ENCODE measurements at regions not wholly inside any gene's neighbourhood (a gene's known extent, or its start where the extent isn't known, plus 50 kb on each side); places are given as distances from the start of the nearest gene placed in this dataset.
"Not testable (repeated sequence)": the region's sequence is repeated elsewhere in the genome, so short reads cannot be mapped to it uniquely, and the experiment has no call there.

DNA sequence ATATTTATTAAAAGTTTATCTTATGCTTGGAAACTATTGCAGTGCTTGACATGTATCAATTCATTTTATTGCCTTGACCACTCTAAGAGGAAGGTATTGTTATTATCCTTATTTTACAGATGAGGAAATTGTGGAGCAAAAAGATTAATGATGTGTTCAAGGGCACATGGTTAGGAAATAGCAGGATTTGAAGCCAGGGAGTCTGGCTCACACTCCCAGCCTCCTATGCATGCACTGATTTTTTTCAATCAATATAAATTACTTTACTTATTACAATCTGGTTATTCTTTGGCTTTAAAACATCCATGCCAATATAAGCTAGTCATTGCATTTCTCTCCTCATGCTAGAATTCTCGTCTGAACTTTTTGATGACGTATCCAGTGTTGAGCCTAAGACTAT lies 94.2 kb upstream of the TBX5 start:
- no peaks in the 10 kb centered on the region for H3F3A ChIP-seq (ENCODE audit: insufficient read depth, low read depth)
- no peaks in the 10 kb centered on the region for H4K20me1 ChIP-seq (ENCODE audit: insufficient read depth)
- no peaks in the 10 kb centered on the region for H3K79me2 ChIP-seq (ENCODE audit: low read depth)
- POLR2A ChIA-PET (ENCODE audit: unreplicated experiment), result no interaction called here
- DNase-seq, result no peak
- H3K9me2 ChIP-seq (ENCODE audit: insufficient read depth), result no peaks in the 10 kb centered on the region
- H3K27me3 ChIP-seq (ENCODE audit: insufficient read depth, low read depth), result peaks cover 31% of the 10 kb centered on the region
- CTCF ChIA-PET, result no interaction called here
- intact Hi-C loops (cut with micrococcal nuclease; ENCODE audit: unreplicated experiment), result no loop called here
- H3K4me1 ChIP-seq (replicated peaks; ENCODE audit: insufficient read depth), result no peaks in the 10 kb centered on the region
- no peaks in the 10 kb centered on the region for H3K36me3 ChIP-seq (ENCODE audit: low read depth)
- H2AFZ ChIP-seq, result no peak overlapping the region
- TF ChIP-seq CTCF (conservative IDR thresholded peaks at IDR 0.05) (no peak), EZH2 (IDR thresholded peaks at IDR 0.05; ENCODE audit: low read depth) (no peak)
- no peak overlapping the region for H3K27ac ChIP-seq
- H3K4me2 ChIP-seq, result no peak overlapping the region
- H3K9me3 ChIP-seq (ENCODE audit: insufficient read depth, low read depth), result no peaks in the 10 kb centered on the region
- no TSS peak for BruUV-seq (replicated peaks)
- H3K4me3 ChIP-seq, result no peak overlapping the region

- H3K9me2 ChIP-seq (ENCODE audit: insufficient read depth), result no peaks in the 10 kb centered on the region
- no peaks in the 10 kb centered on the region for H3F3A ChIP-seq (ENCODE audit: insufficient read depth, low read depth)
- no peak overlapping the region for H3K4me3 ChIP-seq
- no peak overlapping the region for H2AFZ ChIP-seq
- H3K4me2 ChIP-seq, result no peak overlapping the region
- POLR2A ChIA-PET (ENCODE audit: unreplicated experiment), result no interaction called here
- H3K79me2 ChIP-seq (ENCODE audit: low read depth), result no peaks in the 10 kb centered on the region
- no peak for TF ChIP-seq CTCF (conservative IDR thresholded peaks at IDR 0.05)
- no peak for TF ChIP-seq EZH2 (IDR thresholded peaks at IDR 0.05; ENCODE audit: low read depth)
- H3K9me3 ChIP-seq (ENCODE audit: insufficient read depth, low read depth), result no peaks in the 10 kb centered on the region
- peaks cover 23% of the 10 kb centered on the region for H3K27me3 ChIP-seq (ENCODE audit: insufficient read depth, low read depth)
- CTCF ChIA-PET, result no interaction called here
- no peaks in the 10 kb centered on the region for H3K4me1 ChIP-seq (replicated peaks; ENCODE audit: insufficient read depth)
- H3K27ac ChIP-seq, result no peak overlapping the region
- H4K20me1 ChIP-seq (ENCODE audit: insufficient read depth), result no peaks in the 10 kb centered on the region
- DNase-seq, result no peak
- no peaks in the 10 kb centered on the region for H3K36me3 ChIP-seq (ENCODE audit: low read depth)
- intact Hi-C loops (cut with micrococcal nuclease; ENCODE audit: unreplicated experiment), result no loop called here
- no TSS peak for BruUV-seq (replicated peaks)
These were observed 93.4 kb upstream of the TBX5 start for GRCh38 chr12:114499338-114499737.

DNA sequence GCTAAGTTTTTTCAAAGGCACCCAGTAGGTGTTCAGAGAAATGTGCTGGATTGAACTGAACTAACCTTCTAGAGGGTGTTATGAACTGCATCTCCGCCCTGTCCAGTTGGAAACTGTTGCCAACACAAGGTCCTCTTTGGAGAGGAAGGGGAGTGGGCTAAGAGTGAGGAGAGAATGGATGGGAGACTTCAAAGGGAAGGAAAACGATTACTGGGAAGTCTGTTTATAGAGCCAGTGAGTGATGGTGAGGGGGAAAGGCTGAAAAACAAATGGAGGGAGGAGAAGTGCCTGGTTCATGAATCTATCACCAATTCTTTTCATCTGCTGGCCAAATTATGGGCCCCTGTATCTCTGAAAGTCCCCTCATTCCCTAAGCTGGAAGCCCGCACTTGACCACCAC lies 86.0 kb upstream of the TBX5 start:
- Histone ChIP-seq H3K27me3 (ENCODE audit: insufficient read depth, low read depth) (peaks cover 10% of the 10 kb centered on the region; the same call in 1 of the 2 replicates), H3K9me2 (ENCODE audit: insufficient read depth) (no peaks in the 10 kb centered on the region), H3K4me2 (no peak overlapping the region), H4K20me1 (ENCODE audit: insufficient read depth) (no peaks in the 10 kb centered on the region), H3K4me3 (no peak overlapping the region), H3K36me3 (ENCODE audit: low read depth) (no peaks in the 10 kb centered on the region), H3K79me2 (ENCODE audit: low read depth) (no peaks in the 10 kb centered on the region), H3F3A (ENCODE audit: insufficient read depth, low read depth) (no peaks in the 10 kb centered on the region), H3K9me3 (ENCODE audit: insufficient read depth, low read depth) (no peaks in the 10 kb centered on the region), H3K27ac (no peak overlapping the region), H2AFZ (no peak overlapping the region), H3K4me1 (replicated peaks; ENCODE audit: insufficient read depth) (no peaks in the 10 kb centered on the region)
- POLR2A ChIA-PET (ENCODE audit: unreplicated experiment), result no interaction called here
- intact Hi-C loops (cut with micrococcal nuclease; ENCODE audit: unreplicated experiment), result no loop called here
- CTCF ChIA-PET, result no interaction called here
- no peak for TF ChIP-seq CTCF (conservative IDR thresholded peaks at IDR 0.05)
- TF ChIP-seq EZH2 (IDR thresholded peaks at IDR 0.05; ENCODE audit: low read depth), result no peak
- no peak for DNase-seq
- no TSS peak for BruUV-seq (replicated peaks)

DNA sequence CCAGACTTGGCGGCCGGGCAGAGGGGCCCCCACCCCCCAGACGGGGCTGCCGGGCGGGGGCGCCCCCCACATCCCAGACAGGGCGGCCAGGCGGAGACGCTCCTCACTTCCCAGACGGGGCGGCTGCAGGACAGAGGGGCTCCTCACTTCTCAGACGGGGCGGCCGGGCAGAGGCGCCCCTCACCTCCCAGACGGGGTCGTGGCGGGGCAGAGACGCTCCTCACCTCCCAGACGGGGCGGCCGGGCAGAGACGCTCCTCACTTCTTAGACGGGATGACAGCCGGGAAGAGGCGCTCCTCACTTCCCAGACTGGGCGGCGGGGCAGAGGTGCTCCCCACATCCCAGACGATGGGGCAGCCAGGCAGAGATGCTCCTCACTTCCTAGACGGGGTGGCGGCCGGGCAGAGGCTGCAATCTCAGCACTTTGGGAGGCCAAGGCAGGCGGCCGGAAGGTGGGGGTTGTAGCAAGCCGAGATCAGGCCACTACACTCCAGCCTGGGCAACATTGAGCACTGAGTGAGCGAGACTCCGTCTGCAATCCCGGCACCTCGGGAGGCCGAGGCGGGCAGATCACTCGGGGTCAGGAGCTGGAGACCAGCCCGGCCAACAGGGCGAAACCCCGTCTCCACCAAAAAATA lies 79.0 kb upstream of the TBX5 start:
- H3K36me3 ChIP-seq (ENCODE audit: low read depth); H3F3A ChIP-seq (ENCODE audit: insufficient read depth, low read depth); H3K4me3 ChIP-seq; H3K79me2 ChIP-seq (ENCODE audit: low read depth); H3K9me3 ChIP-seq (ENCODE audit: insufficient read depth, low read depth); CTCF ChIA-PET; H3K27ac ChIP-seq; POLR2A ChIA-PET (ENCODE audit: unreplicated experiment); DNase-seq; H3K4me2 ChIP-seq; H4K20me1 ChIP-seq (ENCODE audit: insufficient read depth); H2AFZ ChIP-seq; BruUV-seq (replicated peaks); intact Hi-C loops (cut with micrococcal nuclease; ENCODE audit: unreplicated experiment); H3K4me1 ChIP-seq (replicated peaks; ENCODE audit: insufficient read depth); H3K9me2 ChIP-seq (ENCODE audit: insufficient read depth): not testable (repeated sequence)
- H3K27me3 ChIP-seq (ENCODE audit: insufficient read depth, low read depth), result peaks cover 44% of the 10 kb centered on the region
